ENCODE measurements at regions not wholly inside any gene's neighbourhood (a gene's known extent, or its start where the extent isn't known, plus 50 kb on each side); places are given as distances from the start of the nearest gene placed in this dataset.

DNA sequence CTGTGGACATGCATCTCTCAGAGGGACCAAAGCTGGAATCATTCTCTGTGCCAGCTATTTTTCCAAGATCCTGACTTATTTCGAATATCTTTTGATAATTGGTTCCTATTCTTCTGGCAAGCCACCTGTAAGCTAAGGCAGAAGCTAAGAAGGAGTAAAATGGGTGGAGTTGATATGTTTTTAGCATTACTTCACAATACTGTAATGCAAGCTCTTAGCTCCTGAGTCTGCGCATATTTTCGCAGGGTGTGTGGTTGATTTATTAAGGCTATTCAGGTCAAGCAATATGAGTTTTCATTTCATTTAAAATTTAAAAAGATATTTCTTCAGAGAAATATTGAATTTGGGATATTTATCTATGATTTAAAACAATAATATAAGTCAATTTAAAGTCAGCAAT, 158.5 kb upstream of the ADAMTS16 start:
- DNase-seq = no peak

DNA sequence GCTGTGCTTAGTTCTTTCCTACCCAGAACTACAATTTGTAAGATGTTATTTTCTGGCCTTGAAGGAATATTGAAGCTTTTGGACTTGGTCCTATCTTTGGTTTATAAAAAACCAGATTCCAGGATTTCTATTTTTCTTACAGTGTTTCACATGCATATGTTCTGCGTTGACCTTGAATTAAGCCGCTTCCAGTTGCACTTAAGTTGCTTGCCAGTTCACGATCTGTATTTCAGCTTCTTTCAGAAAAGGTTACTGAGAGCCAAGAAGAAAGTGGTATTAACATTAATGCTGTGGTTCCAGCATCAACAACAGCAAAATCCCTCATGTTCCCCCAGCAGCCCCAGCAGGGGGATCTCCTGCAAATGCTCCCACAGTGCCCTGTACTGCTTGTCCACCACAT, 156.4 kb upstream of the ADAMTS16 start:
- no peak for DNase-seq

DNA sequence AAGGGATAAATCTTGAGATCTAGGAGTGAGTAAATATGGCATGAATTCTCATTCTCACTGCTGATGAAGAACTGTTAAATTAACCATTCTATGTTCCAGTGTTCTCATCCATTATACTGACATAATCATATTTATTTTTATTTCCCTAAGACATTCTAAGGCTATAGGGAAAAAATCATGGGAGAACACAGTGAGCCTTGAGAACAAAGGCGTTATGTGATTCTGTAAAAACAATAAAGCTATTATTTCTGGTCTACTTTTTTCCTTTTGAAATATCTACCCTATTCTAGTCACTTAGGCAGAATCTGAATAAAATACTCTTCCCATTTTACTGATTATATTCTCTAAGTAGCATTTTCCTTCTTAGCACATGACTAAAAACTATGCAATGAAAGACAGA, 155.7 kb upstream of the ADAMTS16 start:
- DNase-seq = no peak

DNA sequence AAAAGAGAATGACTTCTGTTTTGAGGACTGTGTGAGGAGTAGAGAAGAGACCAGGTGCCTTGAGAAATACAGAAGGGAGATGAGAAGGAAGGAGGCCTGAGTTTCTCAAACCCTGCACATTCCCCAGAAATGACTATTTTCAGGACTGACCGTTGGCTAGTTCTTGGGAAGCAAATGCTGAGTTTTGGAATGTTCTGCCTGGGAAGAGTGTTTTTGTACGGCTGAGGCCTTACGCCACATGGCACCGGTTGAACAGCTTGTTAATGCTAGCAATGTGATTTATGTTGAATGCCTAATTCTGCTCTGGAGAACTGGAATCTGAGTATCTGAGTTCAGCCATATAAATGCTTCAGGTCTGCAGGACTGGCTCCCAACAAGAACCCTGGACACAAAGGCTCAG, 152.7 kb upstream of the ADAMTS16 start:
- DNase-seq = no peak

DNA sequence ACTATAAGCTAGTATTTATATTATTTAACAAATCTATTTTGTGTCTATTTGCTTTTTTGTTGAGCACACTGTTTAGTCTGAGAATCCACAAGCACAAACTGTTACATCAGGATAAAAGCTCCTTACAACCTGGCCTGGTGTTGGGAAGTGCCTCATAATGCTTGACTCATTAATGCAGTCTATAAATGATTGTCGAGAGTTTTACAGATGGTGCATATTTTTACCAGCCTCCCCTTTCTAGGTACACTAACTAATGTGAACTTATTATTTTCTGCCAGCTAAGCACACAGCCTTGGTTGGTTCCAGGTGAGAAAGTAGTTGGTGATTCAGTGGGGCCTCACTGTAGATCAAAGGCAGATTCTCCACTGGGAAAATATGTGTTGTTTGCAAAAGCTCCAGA, 151.0 kb upstream of the ADAMTS16 start:
- DNase-seq = no peak

DNA sequence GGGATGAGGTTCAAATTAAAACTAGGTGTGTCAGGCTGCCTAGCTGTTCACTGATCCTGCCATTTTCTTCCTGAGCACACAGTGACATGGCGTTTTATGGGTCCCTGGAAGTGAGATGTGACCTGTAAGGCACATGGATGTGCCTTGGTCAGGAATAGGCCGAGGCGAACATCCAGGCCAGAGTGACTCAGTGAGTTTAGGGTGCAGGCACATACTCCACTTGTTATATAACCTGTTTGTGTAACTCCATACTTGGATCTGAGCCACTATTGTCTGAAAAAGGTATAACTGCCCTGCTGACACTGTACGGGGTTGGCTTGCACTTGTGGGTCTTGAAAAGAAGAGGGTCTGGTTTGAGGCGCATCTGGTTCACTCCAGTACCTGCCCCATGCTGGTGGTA, 150.1 kb upstream of the ADAMTS16 start:
- no peak for DNase-seq

DNA sequence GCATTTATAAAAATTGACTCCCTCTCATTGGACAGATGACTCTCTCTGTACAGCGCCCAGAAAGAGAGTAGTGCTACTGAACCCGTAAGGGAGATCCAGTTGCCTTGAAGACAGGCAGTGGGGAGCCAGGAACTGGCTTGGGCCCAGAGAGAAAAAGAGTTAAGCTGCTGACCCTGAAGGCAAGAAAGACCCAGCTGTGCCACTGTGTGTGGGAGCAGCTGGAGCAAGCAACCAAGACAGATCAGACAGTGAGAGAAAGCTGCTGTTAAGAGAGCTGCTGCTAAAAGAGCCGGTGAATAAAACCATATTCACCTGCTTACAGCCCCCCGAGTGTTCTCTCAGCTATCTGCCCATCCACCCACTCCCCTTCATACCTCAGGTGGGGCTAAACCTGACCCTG, 149.7 kb upstream of the ADAMTS16 start:
- no peak for DNase-seq

DNA sequence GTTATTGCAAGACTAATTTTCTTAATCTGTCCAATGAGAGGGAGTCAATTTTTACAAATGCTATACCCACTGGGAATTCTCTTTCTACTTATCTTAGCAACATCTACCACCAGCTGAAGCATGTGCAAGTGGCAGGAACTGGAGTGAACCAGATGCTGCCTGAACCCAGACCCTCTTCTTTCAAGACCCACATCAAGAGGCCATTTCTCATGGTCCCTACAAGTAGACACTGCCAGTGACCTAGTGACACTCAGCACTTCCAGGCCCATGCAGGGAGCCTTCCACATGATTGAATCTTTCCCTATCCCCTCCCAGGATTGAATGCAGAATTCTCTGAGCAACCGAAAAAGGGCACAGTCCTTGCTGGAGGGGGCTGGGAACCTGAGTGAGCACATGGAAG, 148.2 kb upstream of the ADAMTS16 start:
- no peak for DNase-seq

DNA sequence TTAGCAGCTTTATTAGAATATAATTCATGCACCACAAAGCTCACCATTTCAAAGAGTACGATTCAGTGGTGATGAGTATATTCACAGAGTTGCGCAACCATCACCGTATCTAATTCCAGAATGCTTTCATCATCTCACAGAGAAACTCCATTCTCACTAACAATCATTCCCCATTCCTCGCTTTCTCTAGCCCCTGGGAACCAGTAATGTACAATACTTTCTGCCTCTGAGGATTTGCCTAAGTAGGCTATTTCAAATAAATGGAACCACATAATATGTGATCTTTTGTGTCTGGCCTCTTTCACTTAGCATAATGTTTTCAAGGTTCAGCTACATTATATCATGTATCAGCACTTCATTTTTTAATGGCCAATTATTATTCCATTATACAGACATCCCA, 145.1 kb upstream of the ADAMTS16 start:
- DNase-seq = no peak

DNA sequence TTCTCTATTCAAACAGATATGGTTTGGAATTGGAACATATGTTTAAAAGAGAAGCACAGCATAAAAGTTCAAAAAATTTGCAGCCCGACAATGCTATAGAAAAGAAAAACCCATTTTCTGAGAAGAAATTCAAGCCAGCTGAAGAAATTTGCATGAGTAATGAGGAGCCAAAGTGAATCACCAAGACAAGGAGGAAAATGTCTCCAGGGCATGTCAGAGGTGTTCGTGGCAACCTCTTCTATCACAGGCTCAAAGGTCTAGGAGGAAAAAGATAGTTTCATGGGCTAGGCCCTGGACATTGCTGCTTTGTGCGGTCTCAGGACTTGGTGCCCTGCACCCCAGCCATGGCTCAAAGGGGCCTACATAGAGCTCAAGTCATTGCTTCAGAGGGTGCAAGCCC, 134.8 kb upstream of the ADAMTS16 start:
- no peak for DNase-seq

DNA sequence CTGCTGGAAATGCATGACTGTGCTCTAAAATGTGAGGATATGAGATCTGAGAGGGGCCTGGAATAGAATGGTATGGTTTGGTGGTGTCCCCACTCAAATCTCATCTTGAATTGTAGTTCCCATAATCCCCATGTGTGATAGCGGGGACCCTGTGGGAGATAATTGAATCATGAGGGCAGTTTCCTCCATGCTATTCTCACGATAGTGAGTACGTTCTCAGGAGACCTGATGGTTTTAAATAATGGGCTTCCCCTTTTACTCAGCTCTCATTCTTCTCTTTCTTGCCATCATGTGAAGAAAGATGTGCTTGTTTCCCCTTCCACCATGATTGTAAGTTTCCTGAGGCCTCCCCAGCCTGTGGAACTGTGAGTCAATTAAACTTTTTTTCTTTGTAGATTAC, 133.6 kb upstream of the ADAMTS16 start:
- no peak for DNase-seq

DNA sequence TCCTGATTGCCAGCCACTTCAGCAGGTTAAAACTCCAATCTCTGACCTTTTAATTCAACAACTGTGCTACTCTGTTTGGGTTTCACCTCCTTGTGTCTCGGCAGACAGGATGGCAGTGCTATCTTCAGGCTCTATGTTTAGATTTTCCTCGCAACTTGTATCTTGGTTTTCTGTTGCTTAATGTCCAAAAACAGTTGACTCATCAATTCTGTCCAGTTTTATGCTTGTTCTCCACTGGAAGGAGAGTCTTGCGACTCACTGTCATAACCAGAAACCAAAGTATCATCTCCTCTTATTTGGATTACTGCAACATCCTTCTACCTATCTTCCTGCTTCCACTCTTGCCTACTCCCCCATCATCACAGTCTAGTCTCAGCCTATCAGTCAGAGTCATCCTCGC, 130.9 kb upstream of the ADAMTS16 start:
- DNase-seq = no peak

DNA sequence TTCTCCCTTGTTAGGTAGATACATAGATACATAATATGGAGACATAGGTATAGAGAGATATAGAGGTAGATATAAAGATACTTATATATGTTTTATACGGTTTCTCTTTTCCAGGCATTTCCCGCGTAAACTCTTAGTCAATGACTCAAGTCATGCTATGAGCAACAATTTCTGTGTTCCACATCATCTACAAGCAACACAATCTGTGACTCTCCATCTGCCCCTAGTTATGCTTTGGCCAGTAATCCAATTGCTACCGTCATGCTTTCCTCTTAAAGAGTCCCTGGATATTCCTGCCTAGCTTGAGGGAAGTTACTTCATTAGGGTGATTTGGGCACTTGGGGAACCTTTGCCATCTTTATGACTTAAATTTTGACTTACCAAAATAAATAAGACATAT, 129.0 kb upstream of the ADAMTS16 start:
- DNase-seq = no peak

DNA sequence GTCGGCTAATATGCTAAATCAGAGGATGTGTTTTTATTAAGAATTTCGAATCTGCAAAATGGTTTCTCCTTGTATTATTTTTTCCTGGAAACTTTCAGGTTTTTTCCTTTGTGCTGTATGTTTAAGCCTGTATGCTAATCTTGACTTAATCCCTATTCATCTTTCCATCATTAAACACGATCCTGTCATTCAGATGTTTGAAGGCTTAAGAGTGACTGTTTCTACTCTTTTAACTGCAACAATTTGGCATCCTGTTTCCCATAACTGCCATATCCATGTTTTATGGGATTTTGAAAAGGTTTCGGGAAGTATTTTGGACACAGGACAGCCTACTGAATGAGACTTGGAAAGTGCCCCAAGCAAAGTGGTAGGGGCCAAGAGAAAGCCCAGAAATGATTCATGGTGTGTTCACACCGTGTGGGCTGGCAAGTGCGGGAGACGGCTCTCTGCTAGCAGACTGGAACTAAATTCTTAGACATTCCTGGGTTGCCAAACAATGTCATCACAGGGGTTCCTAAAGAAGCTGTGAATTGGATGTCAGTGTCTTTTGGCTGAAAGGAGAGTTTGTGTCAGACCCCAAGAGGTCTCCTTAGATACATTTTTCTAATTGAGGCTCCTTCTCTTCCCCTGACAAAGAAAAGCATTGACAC, 125.4 kb upstream of the ADAMTS16 start:
- no peak for DNase-seq

DNA sequence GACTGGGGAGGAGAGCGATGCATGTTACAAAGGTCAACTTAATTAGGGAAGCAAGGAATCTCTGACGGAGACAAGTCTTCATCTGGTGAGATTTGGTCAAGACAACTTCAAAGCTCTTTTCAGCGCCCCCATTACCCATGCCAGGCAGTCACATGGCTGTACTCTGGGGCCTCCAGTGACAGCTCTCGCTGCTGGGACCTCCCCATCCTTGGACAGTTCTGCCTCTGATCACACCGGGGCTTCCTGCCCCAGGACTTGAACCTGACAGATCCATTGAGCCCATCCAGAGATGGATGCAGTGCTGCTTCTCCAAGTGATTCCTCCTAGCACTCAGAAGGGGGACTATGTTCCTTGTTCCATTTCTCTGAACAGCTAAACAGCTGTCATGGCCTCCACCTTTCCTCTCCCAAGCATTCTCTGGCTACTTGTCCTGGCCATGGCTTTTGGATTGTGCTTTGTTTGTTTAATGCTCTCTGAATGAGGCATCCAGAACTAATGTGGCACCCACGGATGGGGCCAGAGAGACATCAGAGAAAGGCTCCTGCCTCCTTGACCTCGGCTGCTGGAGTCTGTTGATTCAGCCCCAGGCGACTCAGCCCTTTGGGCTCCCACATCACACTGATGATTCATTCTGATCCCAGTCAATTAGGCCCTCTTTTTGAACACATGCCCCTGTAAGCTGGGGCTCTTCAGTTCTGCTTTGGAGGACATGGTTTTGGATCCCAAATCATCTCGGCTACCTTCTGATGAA, 122.1 kb upstream of the ADAMTS16 start:
- DNase-seq = no peak

DNA sequence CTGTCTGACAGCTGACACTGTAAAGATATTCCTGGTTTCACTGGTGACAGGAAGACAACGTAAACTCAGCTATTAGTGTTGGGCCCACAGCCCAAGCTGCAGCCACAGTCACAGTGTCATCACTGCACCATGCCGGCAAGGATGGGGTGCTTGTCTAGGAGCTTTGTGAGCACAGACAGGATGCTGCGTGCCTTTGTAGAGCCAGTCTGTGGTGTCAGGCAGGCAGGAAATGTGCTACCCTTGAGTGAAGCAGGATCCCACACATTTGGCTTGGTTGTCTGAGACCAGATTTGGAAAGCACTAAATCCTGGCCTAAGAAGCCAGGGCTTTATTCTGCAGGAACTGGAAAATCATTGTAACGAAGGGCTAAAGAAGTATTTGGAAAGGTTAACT, 121.6 kb upstream of the ADAMTS16 start:
- DNase-seq = no peak

DNA sequence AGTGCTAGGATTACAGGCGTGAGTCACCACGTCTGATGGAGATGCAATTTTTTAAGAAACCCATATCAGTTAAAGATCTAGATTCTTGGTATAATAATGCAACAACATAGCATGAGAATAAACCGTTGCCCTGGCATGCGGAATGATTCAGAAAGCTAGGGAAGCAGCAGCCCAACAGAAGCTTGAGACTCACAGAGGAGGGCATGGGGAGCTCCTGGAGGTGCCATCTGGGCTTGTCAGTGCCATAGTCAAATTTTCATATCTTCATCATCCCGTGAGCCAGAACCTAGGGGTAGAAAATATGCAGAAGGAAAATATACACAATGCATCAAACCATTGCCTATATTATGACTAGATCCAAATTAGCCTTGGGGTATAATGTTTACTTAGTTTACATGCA, 118.7 kb upstream of the ADAMTS16 start:
- DNase-seq = no peak

DNA sequence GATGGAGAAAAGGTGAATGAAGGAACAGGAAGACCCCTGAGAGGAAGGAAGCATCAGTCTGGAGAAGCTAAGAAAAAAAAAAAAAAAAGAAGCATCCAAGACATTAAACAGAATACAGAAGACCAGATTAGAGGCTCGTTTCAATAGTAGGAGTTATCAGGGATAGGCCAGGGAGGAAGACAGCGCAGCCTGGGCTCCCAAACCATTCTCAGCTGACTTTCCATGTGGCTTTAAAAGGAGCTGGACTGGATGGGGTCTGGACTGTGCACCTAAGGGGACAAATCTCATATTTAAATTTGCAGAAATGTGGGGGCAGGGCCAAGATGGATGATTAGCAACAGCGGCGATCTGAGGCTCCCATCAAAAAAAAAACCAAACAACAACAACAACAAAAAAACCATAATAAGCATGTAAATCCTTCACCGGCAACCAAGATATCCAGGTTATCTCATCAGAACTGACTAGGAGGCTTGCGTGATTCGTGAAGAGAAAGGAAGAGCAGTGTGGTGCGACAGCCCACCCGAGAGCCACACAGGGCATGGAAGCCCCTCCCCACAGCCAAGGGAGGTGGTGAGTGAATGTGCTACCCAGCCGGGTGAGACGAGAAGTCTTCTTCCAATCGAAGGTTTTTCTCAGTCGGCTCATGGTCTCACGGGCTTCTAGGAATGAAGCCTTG, 114.9 kb upstream of the ADAMTS16 start:
- no peak for DNase-seq

DNA sequence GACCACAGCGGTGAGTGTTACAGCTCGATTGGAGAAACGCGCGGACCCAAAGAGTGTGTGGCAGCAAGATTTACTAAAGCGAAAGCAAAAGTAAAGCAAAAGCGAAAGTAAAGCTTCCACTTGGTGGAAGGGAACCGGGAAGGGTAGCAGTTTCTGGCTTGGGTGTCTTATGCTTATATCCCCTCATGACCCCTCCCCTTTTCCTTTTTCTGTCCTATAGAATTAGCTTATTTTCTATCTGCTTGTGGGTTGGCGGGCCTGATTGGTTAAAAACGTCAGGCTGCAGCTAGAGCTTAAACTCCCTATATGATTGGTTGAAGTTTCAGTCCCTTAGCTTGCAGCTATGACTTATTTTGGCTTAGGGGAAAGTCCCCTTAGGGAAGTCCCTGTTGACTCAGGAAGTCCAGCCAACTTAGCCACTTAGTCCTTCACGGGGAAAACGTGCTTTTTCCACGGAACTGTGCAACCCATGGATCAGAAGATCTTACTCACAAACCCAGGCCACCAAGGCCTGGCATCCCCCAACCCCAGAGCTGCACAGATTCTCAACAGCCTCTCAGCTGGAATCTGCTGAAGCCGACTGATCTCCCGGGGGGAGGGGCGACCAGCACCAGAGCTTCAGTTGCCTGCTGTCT, 114.2 kb upstream of the ADAMTS16 start:
- DNase-seq = no peak

DNA sequence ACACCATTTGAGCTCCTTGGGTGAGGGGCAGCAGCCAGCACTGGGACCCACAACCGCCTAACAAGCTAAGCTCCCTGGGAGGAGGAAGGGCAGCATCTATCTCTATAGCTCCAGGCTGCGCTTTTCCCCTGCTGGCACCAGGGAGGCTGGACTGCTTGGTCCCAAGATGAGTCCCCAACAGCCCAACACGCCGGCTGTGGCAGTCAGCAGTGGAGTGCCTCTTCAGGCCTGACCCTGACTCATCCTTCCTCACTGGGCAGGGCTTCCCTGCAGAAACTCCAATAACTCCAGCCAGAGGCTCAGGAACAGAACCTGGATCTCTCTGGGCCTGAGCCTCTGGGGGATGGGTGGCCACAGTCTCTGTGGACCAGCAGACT, 113.7 kb upstream of the ADAMTS16 start:
- DNase-seq = no peak

DNA sequence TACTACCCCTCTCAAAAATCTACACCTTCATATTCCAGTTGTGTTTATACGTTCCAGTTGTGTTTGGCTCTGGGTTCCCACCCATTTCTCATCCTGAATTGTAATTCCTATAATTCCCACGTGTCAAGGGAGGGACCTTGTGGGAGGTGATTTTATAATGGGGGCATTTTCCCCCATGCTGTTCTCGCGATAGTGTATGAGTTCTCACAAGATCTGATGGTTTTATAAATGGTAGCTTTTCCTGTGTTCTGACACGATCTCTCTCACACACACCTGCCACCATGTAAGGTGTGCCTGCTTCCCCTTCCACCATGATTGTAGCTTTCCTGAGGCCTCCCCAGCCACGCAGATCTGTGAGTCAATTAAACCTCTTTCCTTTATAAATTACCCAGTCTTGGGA, 108.5 kb upstream of the ADAMTS16 start:
- DNase-seq = no peak

DNA sequence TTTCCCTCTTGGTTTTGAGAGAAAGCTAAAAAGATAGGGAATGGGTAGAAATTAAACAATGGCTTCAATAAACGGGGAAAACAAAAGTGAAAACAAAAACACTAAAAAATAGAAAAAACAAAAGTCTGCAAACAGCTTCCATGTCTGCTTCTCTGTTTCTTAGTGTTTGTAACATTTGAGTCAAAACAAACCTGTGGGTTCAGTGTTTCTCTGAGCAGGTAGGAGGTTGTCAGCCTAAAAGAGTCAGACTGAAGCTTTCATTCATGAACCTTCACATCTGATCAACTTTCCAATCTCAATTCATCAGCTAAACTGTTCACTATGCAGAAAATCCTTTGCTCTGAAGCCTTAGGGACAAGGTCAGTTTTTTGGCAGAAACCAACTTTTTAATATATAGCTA, 102.5 kb upstream of the ADAMTS16 start:
- DNase-seq = no peak

DNA sequence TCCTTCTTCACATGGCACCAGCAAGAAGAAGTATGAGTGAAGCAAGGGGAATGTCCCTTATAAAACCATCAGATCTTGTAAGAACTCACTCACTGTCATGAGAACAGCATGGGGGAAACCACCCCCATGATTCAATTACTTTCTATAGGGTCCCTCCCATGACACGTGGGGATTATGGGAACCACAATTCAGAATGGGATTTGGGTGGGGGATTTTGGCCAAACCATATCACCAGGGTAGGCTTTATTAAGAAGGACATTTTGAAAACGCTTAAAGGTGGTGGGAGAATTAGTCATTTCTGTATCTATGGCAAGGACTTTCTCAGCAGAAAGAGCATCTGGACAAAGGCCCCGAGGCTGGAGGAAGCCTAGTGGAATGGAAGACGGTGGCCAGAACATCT, 100.2 kb upstream of the ADAMTS16 start:
- DNase-seq = no peak

DNA sequence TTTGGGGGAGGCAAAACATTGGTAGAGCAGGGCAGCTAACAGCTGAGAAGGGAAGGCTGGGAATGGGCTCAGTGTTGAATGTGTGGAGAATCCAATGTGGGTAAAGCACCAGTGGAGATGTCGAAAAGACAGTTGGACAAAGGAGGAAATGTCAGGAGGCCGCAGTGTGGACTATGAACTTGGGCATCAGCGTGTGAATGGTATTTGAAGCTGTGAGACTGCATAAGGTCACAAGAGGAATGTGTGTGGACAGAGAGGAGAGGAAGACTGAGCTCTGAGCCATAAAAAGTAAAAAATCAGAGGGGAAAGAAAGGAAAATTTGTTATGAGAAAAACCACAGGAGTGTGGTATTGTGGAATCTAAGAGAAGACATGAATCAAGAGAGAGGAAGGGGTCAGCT, 99.4 kb upstream of the ADAMTS16 start:
- DNase-seq = no peak

Measured in activated naive CD4-positive, alpha-beta T cell treated with anti-CD3 and anti-CD28 coated beads, Interleukin-2, amount 50 U/mL, for 16 hours (primary cell).